ENCODE measurements at regions not wholly inside any gene's neighbourhood (a gene's known extent, or its start where the extent isn't known, plus 50 kb on each side); places are given as distances from the start of the nearest gene placed in this dataset.

- TF ChIP-seq SIN3A (IDR thresholded peaks at IDR 0.05; ENCODE audit: borderline replicate concordance, insufficient read depth, low read depth, low read length) (no peak), CTCF (IDR thresholded peaks at IDR 0.05) (no peak), POLR2AphosphoS5 (IDR thresholded peaks at IDR 0.05; ENCODE audit: low read depth, low read length) (no peak)
These were observed 65.2 kb upstream of the MARK1 start for GRCh38 chr1:220462752-220463151.
